Subcutaneous abdominal adipose tissue (tissue), 5 donors: ENCODE measurements at regions not wholly inside any gene's neighbourhood (a gene's known extent, or its start where the extent isn't known, plus 50 kb on each side); places are given as distances from the start of the nearest gene placed in this dataset.

Experiments used
- H3K27ac ChIP-seq: one replicate; pipeline ENCODE4 v1.7.0; 2013; ENCODE audit warnings: low read depth, mild to moderate bottlenecking, inconsistent platforms, low read length, moderate library complexity
- H3K27me3 ChIP-seq, 5 donors: one replicate each; pipeline ENCODE4 v1.7.0; 2013; ENCODE audit warnings: low read length in 5 of 5, inconsistent platforms in 1 of 5; ENCODE audit not compliant: control insufficient read depth in 5 of 5, insufficient read depth in 4 of 5
- H3K36me3 ChIP-seq, 5 donors: one replicate each; pipeline ENCODE4 v1.7.0; 2013; ENCODE audit warnings: low read length in 5 of 5; ENCODE audit not compliant: control insufficient read depth in 5 of 5, insufficient read depth in 5 of 5
- H3K4me1 ChIP-seq, 5 donors: one replicate each; pipeline ENCODE4 v1.7.0; 2013; ENCODE audit warnings: low read length in 5 of 5, mild to moderate bottlenecking in 3 of 5, moderate library complexity in 1 of 5; ENCODE audit not compliant: control insufficient read depth in 5 of 5, insufficient read depth in 5 of 5
- H3K4me3 ChIP-seq, 5 donors: one replicate each; pipeline ENCODE4 v1.7.0; 2013; ENCODE audit warnings: low read length in 5 of 5, low read depth in 1 of 5
- H3K9ac ChIP-seq, 5 donors: one replicate each; pipeline ENCODE4 v1.7.0; 2013; ENCODE audit warnings: low read length in 5 of 5, mild to moderate bottlenecking in 4 of 5, moderate library complexity in 3 of 5
- H3K9me3 ChIP-seq, 5 donors: one replicate each; pipeline ENCODE4 v1.7.0; 2013; ENCODE audit warnings: low read length in 5 of 5; ENCODE audit not compliant: control insufficient read depth in 5 of 5
- donor health status: healthy.
- donor health status: healthy.
- donor health status: healthy.
- donor health status: healthy.
- donor health status: healthy.

DNA sequence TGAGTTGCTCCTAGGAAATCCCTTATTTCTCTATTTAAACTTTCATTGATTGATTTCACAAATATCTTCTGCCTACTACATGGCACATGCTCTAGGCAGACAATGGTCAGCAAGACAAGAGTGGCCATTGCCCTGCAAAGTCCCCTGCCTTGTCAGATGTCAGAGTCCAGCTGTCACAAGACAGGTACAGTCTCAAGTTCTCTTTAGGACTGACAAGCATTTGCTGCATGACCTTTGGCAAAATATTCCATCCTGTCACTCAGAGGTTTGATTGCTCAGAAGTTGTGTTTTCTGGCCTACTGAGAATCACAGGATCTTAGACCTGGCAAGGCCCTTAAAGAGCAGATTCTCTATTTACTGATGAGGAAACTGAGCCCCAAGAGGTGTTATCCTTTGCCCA, 322.3 kb upstream of the NFE2L3 start:
- Histone ChIP-seq H3K9ac (no peak overlapping the region), H3K4me3 (no peak overlapping the region), H3K4me1 (no peaks in the 10 kb centered on the region), H3K36me3 (no peaks in the 10 kb centered on the region), H3K27ac (no peak overlapping the region), H3K9me3 (peaks cover 0 to 6% (median 0%) of the 10 kb centered on the region in 5 donors), H3K27me3 (no peaks in the 10 kb centered on the region)

DNA sequence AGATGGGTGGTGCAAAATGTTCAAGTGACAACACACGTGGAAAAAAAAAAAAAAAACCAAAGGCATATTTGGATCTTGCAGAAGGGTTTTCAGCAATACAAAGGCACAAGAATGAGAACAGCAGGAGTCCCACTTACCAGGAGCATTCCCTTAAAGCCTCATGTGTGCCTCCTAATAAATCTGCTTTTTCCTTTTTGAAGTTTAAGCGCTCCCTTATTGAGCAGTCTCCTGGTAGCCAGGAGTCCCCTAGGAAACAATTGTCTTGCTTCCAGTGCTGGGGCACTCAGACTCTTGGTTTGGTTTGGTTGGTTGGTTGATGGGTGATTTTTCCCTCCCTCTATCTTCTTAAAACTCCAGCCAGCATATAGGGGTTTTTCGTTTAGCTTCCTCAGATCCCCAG, 321.8 kb upstream of the NFE2L3 start:
- Histone ChIP-seq H3K27ac (no peak overlapping the region), H3K9me3 (peaks cover 0 to 6% (median 0%) of the 10 kb centered on the region in 5 donors), H3K4me1 (no peaks in the 10 kb centered on the region), H3K27me3 (no peaks in the 10 kb centered on the region), H3K4me3 (no peak overlapping the region), H3K9ac (no peak overlapping the region), H3K36me3 (no peaks in the 10 kb centered on the region)

DNA sequence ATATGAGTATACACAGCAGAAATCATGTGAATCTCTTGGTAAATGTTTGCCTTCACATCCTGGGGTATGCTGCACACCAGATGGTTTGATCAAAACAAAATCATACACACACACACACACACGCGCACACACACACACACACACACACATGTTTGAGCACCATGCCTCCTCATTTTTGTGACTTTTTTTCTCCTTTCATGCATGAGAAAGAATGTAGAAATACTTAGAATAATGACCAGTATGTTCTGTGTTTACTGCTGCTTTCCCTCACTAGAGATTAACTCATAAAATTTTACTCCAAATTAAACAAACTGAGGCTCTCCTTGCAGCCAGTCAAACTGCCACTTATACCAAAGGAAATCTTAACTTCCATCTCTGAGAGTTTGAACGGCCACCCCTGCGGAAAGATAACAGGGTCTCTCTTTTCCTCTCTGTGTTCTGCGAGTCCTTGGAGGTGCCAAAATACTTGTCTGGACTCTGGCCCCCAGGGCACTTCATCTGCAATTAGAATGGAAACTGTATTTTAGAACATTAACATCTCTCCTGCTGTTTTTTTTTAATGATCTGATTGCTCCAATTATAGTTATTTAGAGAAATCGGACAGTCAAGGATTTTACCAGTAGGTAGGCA, 320.8 kb upstream of the NFE2L3 start:
- Histone ChIP-seq H3K4me3 (no peak overlapping the region), H3K9ac (no peak overlapping the region), H3K27me3 (no peaks in the 10 kb centered on the region), H3K36me3 (no peaks in the 10 kb centered on the region), H3K27ac (no peak overlapping the region), H3K9me3 (peaks cover 0 to 6% (median 0%) of the 10 kb centered on the region in 5 donors), H3K4me1 (no peaks in the 10 kb centered on the region)

DNA sequence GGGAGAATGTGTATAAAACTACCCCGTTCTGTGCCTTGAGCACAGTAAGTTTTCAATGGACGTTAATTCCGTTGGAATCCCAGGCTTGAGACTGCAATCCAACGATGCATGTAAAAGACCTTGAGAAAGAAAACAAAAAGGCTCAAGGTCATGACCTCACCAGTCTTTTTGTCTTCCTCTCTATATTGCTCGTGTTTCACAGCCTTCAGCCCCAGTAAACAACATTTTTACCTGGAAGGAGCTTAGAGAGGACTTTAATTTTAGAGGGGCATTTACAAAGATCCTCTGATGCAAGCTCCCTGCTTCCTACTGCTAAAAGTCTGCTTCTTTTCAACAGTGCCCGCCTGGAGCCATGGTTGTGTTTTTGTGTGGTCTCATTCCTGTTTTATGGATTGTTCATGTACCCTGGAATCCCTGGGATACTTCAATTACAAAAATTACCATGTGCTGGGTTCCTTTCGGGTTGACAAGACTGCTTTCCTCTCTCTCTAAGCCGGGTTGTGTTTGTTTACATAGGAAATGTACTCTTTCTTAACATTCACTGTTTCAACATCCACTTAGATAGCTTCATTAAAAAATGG, 320.1 kb upstream of the NFE2L3 start:
- Histone ChIP-seq H3K27ac (no peak overlapping the region), H3K4me3 (no peak overlapping the region), H3K9ac (no peak overlapping the region), H3K36me3 (no peaks in the 10 kb centered on the region), H3K27me3 (no peaks in the 10 kb centered on the region), H3K9me3 (peaks cover 0 to 6% (median 0%) of the 10 kb centered on the region in 5 donors), H3K4me1 (no peaks in the 10 kb centered on the region)

DNA sequence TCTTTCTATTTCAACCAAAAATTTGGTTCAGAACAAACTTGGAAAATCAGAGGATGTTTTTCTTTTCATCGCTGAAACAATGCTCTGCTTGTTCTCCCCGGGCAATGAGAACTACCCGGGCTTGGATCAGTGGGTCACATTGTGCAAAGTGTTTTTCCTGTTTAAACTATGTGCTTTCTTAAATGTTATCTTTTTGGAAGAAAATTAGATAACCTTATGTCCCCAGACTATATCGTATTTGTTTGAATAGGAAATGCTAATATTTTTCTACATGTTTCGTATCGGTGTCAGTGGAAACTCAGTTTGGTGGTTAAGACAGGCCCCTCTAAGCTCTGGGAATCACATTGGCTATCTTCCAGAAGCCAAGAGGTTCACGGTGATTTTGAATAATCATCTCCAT, 319.5 kb upstream of the NFE2L3 start:
- Histone ChIP-seq H3K36me3 (no peaks in the 10 kb centered on the region), H3K4me3 (no peak overlapping the region), H3K4me1 (no peaks in the 10 kb centered on the region), H3K9ac (no peak overlapping the region), H3K27ac (no peak overlapping the region), H3K27me3 (no peaks in the 10 kb centered on the region), H3K9me3 (peaks cover 0 to 6% (median 0%) of the 10 kb centered on the region in 5 donors)

- Histone ChIP-seq H3K36me3 (no peaks in the 10 kb centered on the region), H3K4me3 (no peak overlapping the region), H3K9me3 (peaks cover 0 to 4% (median 0%) of the 10 kb centered on the region in 5 donors), H3K27me3 (no peaks in the 10 kb centered on the region), H3K4me1 (no peaks in the 10 kb centered on the region), H3K27ac (no peak overlapping the region), H3K9ac (no peak overlapping the region)
These were observed 319.1 kb upstream of the NFE2L3 start for GRCh38 chr7:25832929-25833328.

DNA sequence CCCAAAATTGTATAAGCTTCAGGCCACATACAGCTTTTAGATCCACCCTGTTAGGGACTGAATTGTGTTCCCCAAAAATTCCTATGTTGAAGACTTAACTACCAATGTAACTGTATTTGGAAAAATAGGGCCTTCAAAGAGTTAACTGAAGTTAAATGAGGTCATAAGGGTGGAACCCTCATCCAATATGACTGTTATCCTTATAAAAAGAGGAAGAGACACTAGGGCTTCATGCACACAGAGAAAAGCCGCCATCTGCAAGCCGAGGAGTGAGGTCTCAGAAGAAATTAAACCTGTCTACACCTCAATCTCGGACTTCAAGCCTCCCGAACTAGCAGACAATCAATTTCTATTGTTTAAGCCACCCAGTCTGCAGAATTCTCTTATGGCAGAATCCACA, 317.9 kb upstream of the NFE2L3 start:
- H3K4me3 ChIP-seq, result no peak overlapping the region
- H3K27me3 ChIP-seq, result no peaks in the 10 kb centered on the region
- H3K36me3 ChIP-seq, result no peaks in the 10 kb centered on the region
- no peaks in the 10 kb centered on the region for H3K4me1 ChIP-seq
- H3K9me3 ChIP-seq, result no peaks in the 10 kb centered on the region
- H3K27ac ChIP-seq, result no peak overlapping the region
- no peak overlapping the region for H3K9ac ChIP-seq

GRCh38 chr7:25835197-25835596, 316.8 kb upstream of the NFE2L3 start:
- Histone ChIP-seq H3K4me1 (no peaks in the 10 kb centered on the region), H3K4me3 (no peak overlapping the region), H3K9me3 (no peaks in the 10 kb centered on the region), H3K36me3 (no peaks in the 10 kb centered on the region), H3K27me3 (no peaks in the 10 kb centered on the region), H3K9ac (no peak overlapping the region), H3K27ac (no peak overlapping the region)

GRCh38 chr7:25839084-25839769, 312.8 kb upstream of the NFE2L3 start:
- H3K9ac ChIP-seq, result no peak overlapping the region
- H3K36me3 ChIP-seq, result no peaks in the 10 kb centered on the region
- H3K27ac ChIP-seq, result no peak overlapping the region
- H3K27me3 ChIP-seq, result no peaks in the 10 kb centered on the region
- no peak overlapping the region for H3K4me3 ChIP-seq
- H3K4me1 ChIP-seq, result peaks cover 0 to 14% (median 8%) of the 10 kb centered on the region in 5 donors
- no peaks in the 10 kb centered on the region for H3K9me3 ChIP-seq

DNA sequence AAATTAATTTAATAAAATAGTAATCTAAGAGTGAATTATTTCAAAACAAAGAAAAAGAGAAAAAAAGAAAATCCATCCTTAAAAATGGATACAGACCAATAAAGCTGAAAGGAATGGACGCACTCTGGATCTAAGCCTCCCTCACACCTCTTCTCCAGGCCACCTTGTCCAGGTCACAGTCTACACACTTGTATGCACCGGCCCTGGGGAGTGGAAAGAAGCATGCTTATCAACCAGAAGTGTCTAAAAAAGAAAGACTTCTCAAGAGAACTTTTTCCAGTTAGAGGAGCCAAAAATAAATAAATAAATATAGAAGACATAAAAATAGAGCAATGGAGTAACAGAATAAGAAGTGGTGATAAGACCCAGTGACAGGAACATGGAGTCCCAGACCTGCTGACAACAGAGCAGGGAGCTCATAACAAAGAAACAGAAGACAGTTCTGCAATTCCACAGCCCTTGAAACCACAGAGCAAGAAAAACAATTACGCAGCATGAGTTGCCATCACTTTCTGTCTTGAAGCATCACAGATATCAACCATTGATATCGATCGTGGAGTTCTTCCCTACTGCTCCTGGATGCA, 311.7 kb upstream of the NFE2L3 start:
- no peak overlapping the region for H3K4me3 ChIP-seq
- no peak overlapping the region for H3K9ac ChIP-seq
- H3K4me1 ChIP-seq, result peaks cover 0 to 21% (median 12%) of the 10 kb centered on the region in 5 donors
- no peaks in the 10 kb centered on the region for H3K9me3 ChIP-seq
- no peak overlapping the region for H3K27ac ChIP-seq
- H3K27me3 ChIP-seq, result no peaks in the 10 kb centered on the region
- H3K36me3 ChIP-seq, result no peaks in the 10 kb centered on the region
